ENCODE measurements at regions not wholly inside any gene's neighbourhood (a gene's known extent, or its start where the extent isn't known, plus 50 kb on each side); places are given as distances from the start of the nearest gene placed in this dataset.

- TF ChIP-seq CTCF (conservative IDR thresholded peaks at IDR 0.05) (no peak), EZH2 (IDR thresholded peaks at IDR 0.05; ENCODE audit: low read depth) (no peak)
These were observed 155.7 kb downstream of the GALC start for GRCh38 chr14:87837296-87837695.

Data from PC-9 (cell line).